ENCODE measurements at regions not wholly inside any gene's neighbourhood (a gene's known extent, or its start where the extent isn't known, plus 50 kb on each side); places are given as distances from the start of the nearest gene placed in this dataset.

- DNase-seq (ENCODE audit: low read depth), result no peak
- H3K4me1 Mint-ChIP-seq (ENCODE audit: low read depth, unreplicated experiment), result peaks cover 21% of the 10 kb centered on the region
Measured at GRCh38 chr1:231108516-231109302, 53.1 kb upstream of the TRIM67 start.

GRCh38 chr1:231107600-231108326 is 54.1 kb upstream of the TRIM67 start:
- no peak for DNase-seq (ENCODE audit: low read depth)
- no peak for FAIRE-seq
- Mint-ChIP-seq H3K9me3 (ENCODE audit: unreplicated experiment) (peaks cover 4% of the 10 kb centered on the region), H3K4me1 (ENCODE audit: low read depth, unreplicated experiment) (peaks cover 19% of the 10 kb centered on the region), H3K36me3 (ENCODE audit: low read depth, unreplicated experiment) (no peaks in the 10 kb centered on the region), H3K27ac (ENCODE audit: unreplicated experiment) (no peak overlapping the region), H3K27me3 (ENCODE audit: low read depth, unreplicated experiment) (peaks cover 13% of the 10 kb centered on the region), H3K4me3 (ENCODE audit: unreplicated experiment) (no peak overlapping the region)
- Histone ChIP-seq H3K4me2 (ENCODE audit: low read length) (no peak overlapping the region), H3K27me3 (ENCODE audit: insufficient read depth, low read length) (peaks cover 2% of the 10 kb centered on the region), H3K27ac (ENCODE audit: low read depth, low read length) (no peak overlapping the region), H3K9me3 (ENCODE audit: insufficient read depth, low read depth, low read length) (no peaks in the 10 kb centered on the region), H3K4me1 (ENCODE audit: insufficient read depth, low read length) (peaks cover 22% of the 10 kb centered on the region), H2AFZ (ENCODE audit: low read depth, low read length) (no peak overlapping the region), H3K4me3 (ENCODE audit: insufficient read depth, low read depth, low read length) (no peak overlapping the region), H4K20me1 (ENCODE audit: insufficient read depth, low read length) (no peaks in the 10 kb centered on the region), H3K79me2 (ENCODE audit: insufficient read depth, low read length) (no peaks in the 10 kb centered on the region), H3K36me3 (ENCODE audit: insufficient read depth, low read length) (no peaks in the 10 kb centered on the region), H3K9ac (ENCODE audit: low read length) (no peak overlapping the region)
- TF ChIP-seq CTCF (IDR thresholded peaks at IDR 0.05; ENCODE audit: insufficient read depth, low read depth, low read length) (no peak), EZH2 (IDR thresholded peaks at IDR 0.05; ENCODE audit: insufficient read depth, low read length) (no peak)

More at GRCh38 chr1:231108516-231109302, 53.1 kb upstream of the TRIM67 start:
- H3K9me3 ChIP-seq (ENCODE audit: insufficient read depth, low read depth, low read length), result no peaks in the 10 kb centered on the region
- no peaks in the 10 kb centered on the region for H3K36me3 Mint-ChIP-seq (ENCODE audit: low read depth, unreplicated experiment)
- H3K4me3 Mint-ChIP-seq (ENCODE audit: unreplicated experiment), result no peak overlapping the region
- H3K79me2 ChIP-seq (ENCODE audit: insufficient read depth, low read length), result no peaks in the 10 kb centered on the region
- no peak for FAIRE-seq
- no peak for TF ChIP-seq EZH2 (IDR thresholded peaks at IDR 0.05; ENCODE audit: insufficient read depth, low read length)
- TF ChIP-seq CTCF (IDR thresholded peaks at IDR 0.05; ENCODE audit: insufficient read depth, low read depth, low read length), result no peak
- H3K27ac ChIP-seq (ENCODE audit: low read depth, low read length), result no peak overlapping the region
- no peak overlapping the region for H2AFZ ChIP-seq (ENCODE audit: low read depth, low read length)
- H4K20me1 ChIP-seq (ENCODE audit: insufficient read depth, low read length), result no peaks in the 10 kb centered on the region
- no peak overlapping the region for H3K27ac Mint-ChIP-seq (ENCODE audit: unreplicated experiment)
- H3K4me2 ChIP-seq (ENCODE audit: low read length), result no peak overlapping the region
- no peak overlapping the region for H3K4me3 ChIP-seq (ENCODE audit: insufficient read depth, low read depth, low read length)
- peaks cover 10% of the 10 kb centered on the region for H3K27me3 Mint-ChIP-seq (ENCODE audit: low read depth, unreplicated experiment)
- H3K4me1 ChIP-seq (ENCODE audit: insufficient read depth, low read length), result peaks cover 22% of the 10 kb centered on the region
- H3K9me3 Mint-ChIP-seq (ENCODE audit: unreplicated experiment), result peaks cover 4% of the 10 kb centered on the region
- no peak overlapping the region for H3K9ac ChIP-seq (ENCODE audit: low read length)
- H3K27me3 ChIP-seq (ENCODE audit: insufficient read depth, low read length), result no peaks in the 10 kb centered on the region
- H3K36me3 ChIP-seq (ENCODE audit: insufficient read depth, low read length), result no peaks in the 10 kb centered on the region

Measured in astrocyte (in vitro differentiated cells and primary cell).